Brain microvascular endothelial cell (primary cell): ENCODE measurements at regions not wholly inside any gene's neighbourhood (a gene's known extent, or its start where the extent isn't known, plus 50 kb on each side); places are given as distances from the start of the nearest gene placed in this dataset.

Experiments
- DNase-seq: peaks from one replicate; pipeline ENCODE4 v3.0.0-alpha.2; 2020
- H3K27ac ChIP-seq: fragments of 250-450 bp; sonication (Bioruptor Pico); 2 replicates; pipeline ENCODE4 v1.5.1; 2020; ENCODE audit warnings: mild to moderate bottlenecking, moderate library complexity
- H3K27me3 ChIP-seq: fragments of 250-450 bp; sonication (Bioruptor Pico); replicated peaks from 2 replicates; pipeline ENCODE4 v1.5.1; 2020; ENCODE audit warnings: mild to moderate bottlenecking
- H3K36me3 ChIP-seq: fragments of 250-450 bp; sonication (Bioruptor Pico); replicated peaks from 2 replicates; pipeline ENCODE4 v1.5.1; 2020; ENCODE audit warnings: mild to moderate bottlenecking
- H3K4me3 ChIP-seq: 2 replicates; pipeline ENCODE4 v1.5.1; 2011; ENCODE audit warnings: low read depth, mild to moderate bottlenecking, control low read depth, low read length, moderate library complexity
- CTCF ChIP-seq: IDR thresholded peaks from 2 replicates; pipeline ENCODE4 v1.5.1; 2011; ENCODE audit warnings: low read depth, mild to moderate bottlenecking, moderate library complexity, low read length, control low read depth, inconsistent platforms; ENCODE audit errors: missing control alignments
- in situ Hi-C: cut with HindIII; loops from 2 replicates; pipeline ENCODE4 v1.10.0; 2017; ENCODE audit warnings: low sequenced_read_pairs, low pct_ligation_motif_present

GRCh38 chr17:73710095-73710592, 65.9 kb upstream of the SDK2 start:
- no peaks in the 10 kb centered on the region for H3K36me3 ChIP-seq
- H3K4me3 ChIP-seq: no peak overlapping the region
- H3K27me3 ChIP-seq: no peaks in the 10 kb centered on the region
- peak; percentile 56 for DNase-seq
- in situ Hi-C loops: no loop called here
- TF ChIP-seq CTCF: peak; percentile 74
- no peak overlapping the region for H3K27ac ChIP-seq

GRCh38 chr17:73711184-73711583, 66.9 kb upstream of the SDK2 start:
- in situ Hi-C loops: no loop called here
- no peaks in the 10 kb centered on the region for H3K27me3 ChIP-seq
- H3K27ac ChIP-seq: no peak overlapping the region
- no peak for TF ChIP-seq CTCF
- H3K36me3 ChIP-seq: no peaks in the 10 kb centered on the region
- H3K4me3 ChIP-seq: no peak overlapping the region
- no peak for DNase-seq

- in situ Hi-C loops: no loop called here
- Histone ChIP-seq H3K36me3 (no peaks in the 10 kb centered on the region), H3K4me3 (no peak overlapping the region), H3K27ac (no peak overlapping the region), H3K27me3 (no peaks in the 10 kb centered on the region)
- DNase-seq: no peak
- TF ChIP-seq CTCF: no peak
Measured at GRCh38 chr17:73711916-73712315, 67.7 kb upstream of the SDK2 start.

- Histone ChIP-seq H3K27me3 (no peaks in the 10 kb centered on the region), H3K36me3 (no peaks in the 10 kb centered on the region), H3K27ac (no peak overlapping the region), H3K4me3 (no peak overlapping the region)
- in situ Hi-C loops: no loop called here
- TF ChIP-seq CTCF: no peak
- DNase-seq: no peak
Measured at GRCh38 chr17:73713136-73713535, 68.9 kb upstream of the SDK2 start.

- DNase-seq: no peak
- H3K27me3 ChIP-seq: no peaks in the 10 kb centered on the region
- TF ChIP-seq CTCF: no peak
- no peak overlapping the region for H3K27ac ChIP-seq
- in situ Hi-C loops: no loop called here
- no peaks in the 10 kb centered on the region for H3K36me3 ChIP-seq
- no peak overlapping the region for H3K4me3 ChIP-seq
Measured at GRCh38 chr17:73715769-73716168, 71.5 kb upstream of the SDK2 start.

- H3K27me3 ChIP-seq: no peaks in the 10 kb centered on the region
- no peak overlapping the region for H3K27ac ChIP-seq
- in situ Hi-C loops: no loop called here
- H3K4me3 ChIP-seq: no peak overlapping the region
- no peaks in the 10 kb centered on the region for H3K36me3 ChIP-seq
- no peak for DNase-seq
- no peak for TF ChIP-seq CTCF
Measured at GRCh38 chr17:73717690-73718089, 73.4 kb upstream of the SDK2 start.
